Activated CD8-positive, alpha-beta memory T cell treated with anti-CD3 and anti-CD28 coated beads, Interleukin-2, amount 50 U/mL, for 24 hours (primary cell): ENCODE measurements at regions not wholly inside any gene's neighbourhood (a gene's known extent, or its start where the extent isn't known, plus 50 kb on each side); places are given as distances from the start of the nearest gene placed in this dataset.
"Not testable (repeated sequence)": the region's sequence is repeated elsewhere in the genome, so short reads cannot be mapped to it uniquely, and the experiment has no call there.

ENCODE experiments used
- DNase-seq: peaks from one replicate; pipeline ENCODE4 v3.0.0-alpha.2; 2020; ENCODE audit errors: extremely low read depth

DNA sequence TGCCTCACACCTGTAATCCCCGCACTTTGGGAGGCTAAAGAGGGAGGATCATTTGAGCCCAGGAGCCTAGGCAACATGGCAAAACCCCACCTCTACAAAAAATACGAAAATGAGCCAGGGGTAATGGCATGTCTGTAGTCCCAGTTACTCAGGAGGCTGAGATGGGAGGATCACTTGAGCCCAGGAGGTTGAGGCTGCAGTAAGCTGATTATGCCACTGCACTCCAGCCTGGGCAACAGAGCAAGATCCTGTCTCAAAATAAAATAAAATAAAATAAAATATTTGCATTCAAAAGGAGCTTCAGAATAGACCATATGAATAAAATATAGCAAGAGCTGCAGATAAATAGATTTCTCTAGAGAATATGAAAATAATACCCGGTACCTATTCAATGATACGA, 71.5 kb upstream of the ATF7IP2 start:
- DNase-seq = no peak

DNA sequence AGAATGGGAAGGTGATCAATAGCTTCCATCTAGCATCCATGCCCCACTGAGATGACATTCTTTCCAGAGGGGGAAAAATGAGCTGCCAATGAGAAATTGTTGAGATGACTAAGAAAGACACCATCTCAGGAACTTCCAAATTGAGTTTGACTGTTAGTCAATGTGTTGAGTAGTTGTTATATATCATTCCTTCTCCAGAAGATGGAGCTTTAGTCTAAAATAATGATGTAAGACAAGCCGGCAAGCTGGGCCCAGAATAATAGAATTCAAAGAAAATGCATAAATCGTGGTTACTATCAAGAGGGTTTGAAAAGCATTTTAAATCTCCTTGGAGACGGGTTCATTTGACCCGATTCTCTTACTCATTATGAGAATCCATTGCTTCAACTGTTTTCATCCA, 71.0 kb upstream of the ATF7IP2 start:
- no peak for DNase-seq

DNA sequence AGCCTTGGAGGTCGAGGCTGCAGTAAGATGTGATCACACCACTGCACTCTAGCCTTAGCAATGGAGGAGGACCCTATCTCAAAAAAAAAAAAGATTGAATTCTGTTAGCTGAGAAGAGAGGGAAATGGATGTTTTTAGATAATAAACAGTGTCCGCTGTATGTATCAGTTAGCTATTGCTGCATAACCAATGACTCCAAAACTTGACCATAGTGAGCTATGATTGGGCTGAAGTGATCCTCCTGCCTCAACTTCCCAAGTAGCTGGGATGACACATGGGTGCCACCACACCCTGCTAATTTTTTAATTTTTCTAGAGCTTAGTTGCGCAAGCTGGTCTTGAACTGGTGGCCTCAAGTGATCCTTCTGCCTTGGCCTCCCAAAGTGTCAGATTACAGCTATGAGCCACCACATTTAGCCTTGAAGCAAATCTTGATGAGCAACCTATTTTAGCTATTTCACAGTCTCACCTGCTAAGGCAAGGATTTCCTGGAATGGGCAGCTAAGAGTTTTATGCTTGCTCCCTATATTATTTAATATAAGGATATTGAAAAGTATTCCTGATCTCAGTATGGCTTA, 68.3 kb upstream of the ATF7IP2 start:
- no peak for DNase-seq

DNA sequence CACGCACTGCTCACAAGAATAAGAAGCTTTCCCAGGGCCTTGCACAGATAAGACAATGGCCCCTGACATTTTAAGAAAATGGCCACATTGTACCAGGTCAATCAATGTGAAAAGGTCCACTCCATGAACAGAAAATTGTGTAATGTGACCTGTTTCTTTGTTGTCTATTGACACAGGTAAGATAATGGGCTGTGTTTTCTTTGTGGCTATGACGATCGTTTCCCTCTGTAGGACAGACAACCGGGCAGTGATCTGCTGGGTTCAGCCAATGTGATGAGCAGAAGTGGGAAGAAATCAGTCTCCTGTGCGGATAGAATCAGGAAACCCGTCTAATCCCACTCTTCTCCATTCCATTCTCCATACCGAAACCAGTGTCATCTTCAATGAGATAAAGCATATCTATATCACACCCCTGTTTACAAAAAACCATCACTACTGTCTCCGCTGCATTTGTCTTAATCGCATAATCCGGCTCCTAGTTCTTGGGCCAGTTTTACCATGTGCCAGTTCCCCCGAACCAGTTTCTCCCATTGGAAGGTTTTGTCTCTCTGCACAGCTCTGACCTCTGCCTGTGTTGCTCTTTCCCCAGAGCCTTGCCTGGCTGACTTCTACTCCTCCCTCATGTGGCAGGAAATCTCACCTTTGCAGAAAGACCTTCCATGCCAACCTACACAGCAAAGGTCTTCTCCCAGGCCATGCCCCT, 66.9 kb upstream of the ATF7IP2 start:
- no peak for DNase-seq

DNA sequence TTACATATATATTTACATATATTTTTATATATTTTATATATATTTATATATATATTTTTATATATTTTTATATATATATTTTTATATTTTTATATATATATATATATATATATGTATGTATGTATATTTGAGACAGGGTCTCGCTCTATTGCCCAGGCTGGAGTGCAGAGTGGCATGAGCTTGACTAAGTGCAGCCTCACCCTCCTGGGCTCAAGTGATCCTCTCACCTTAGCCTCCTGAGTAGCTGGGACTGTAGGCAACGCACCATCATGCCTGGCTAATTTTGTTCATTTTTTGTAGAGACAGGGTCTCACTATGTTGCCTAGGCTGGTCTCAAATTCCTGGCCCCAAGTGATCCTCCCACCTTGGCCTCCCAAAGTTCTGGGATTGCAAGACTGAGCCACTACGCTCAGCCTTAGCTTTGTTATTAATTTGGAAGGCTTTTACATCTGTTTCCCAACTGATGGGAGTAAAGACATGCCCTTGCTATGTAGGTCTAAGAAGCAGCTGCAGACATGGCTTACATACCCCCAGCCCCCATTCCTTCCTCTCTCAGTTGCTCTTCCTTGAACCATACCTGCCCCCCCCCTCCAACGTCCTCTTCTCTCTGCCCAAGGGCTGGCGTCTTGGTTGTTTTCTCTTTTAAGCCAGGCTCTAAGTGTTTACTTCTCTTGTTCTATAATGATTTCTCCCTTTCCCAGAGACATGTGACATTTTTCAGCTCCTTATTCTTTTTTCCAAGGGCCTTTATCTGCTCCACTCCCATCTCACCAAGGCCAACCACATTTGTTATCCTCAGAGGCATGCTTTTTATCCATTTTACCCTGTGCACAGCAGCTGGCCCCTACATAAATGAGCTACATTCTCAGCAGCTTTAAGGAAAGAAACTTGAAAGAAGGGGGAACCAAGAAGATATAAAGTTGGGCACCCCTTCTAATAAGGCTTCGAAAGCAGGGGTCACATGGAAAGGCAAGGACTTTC, 64.2 kb upstream of the ATF7IP2 start:
- DNase-seq = no peak

DNA sequence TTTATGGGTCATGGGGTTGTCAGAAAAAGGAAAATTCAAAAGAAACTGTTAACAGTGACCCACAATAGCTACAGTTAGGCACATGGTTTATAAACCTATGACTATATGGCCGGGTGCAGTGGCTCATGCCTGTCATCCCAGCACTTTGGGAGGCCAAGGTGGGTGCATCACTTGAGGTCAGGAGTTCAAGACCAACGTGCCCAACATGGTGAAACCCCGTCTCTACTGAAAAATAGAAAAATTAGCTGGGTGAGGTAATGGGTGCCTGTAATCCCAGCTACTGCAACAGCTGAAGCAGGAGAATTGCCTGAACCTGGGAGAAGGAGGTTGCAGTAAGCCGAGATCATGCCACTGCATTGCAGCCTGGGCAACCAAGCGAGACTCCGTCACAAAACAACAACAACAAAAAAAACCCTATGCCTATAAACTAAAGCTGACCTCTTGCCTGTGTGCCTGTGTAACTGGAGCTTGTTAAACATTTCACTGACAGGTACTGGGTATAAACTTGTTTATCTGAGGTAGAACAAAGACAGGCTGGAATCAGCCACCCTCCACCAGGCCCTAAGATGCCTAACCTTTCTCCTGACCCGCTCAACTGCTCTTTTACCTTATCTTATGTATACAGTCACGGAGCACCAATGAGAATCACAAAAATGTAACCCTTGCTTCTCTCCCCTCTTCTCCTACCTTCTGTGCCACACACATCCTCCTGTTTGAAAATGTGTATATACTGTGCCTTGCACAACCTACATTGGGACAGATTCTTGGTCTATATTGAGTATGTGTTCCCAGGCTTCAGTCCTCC, 62.9 kb upstream of the ATF7IP2 start:
- no peak for DNase-seq

DNA sequence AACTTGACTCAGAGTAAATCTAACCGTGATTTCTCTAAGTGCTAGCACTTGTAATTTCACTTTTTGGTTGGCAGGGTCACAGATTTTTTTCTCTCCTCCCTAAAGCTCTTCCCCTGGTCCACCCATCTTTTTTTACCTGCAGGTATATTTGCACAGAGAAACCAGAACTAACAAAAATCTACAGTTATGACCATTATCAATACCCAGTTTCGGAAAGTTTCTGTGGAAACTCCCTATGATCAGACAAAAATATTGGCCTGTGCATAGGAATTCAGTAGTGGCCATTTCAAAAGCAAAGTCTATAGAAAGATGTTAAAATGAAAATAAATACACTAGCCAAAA, 62.4 kb upstream of the ATF7IP2 start:
- DNase-seq = no peak

DNA sequence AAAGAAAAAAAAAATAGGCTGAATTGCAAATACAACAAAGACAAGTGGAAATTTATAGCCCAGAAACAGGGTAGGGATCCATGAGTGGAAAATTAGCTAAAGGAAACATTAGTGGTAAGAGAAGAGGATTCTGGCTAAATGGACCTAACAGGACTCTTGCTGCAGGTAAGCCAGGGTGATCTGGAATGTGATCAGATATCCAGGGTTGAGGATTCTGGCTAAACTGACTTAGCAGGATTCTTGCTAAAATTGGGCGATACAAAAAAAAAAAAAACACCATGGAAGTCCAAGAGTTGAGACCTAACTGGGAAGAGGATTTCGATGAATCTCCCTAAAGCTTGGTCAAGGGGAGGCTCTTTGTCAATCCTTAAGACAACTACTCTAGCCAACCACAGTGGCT, 61.7 kb upstream of the ATF7IP2 start:
- DNase-seq = no peak

DNA sequence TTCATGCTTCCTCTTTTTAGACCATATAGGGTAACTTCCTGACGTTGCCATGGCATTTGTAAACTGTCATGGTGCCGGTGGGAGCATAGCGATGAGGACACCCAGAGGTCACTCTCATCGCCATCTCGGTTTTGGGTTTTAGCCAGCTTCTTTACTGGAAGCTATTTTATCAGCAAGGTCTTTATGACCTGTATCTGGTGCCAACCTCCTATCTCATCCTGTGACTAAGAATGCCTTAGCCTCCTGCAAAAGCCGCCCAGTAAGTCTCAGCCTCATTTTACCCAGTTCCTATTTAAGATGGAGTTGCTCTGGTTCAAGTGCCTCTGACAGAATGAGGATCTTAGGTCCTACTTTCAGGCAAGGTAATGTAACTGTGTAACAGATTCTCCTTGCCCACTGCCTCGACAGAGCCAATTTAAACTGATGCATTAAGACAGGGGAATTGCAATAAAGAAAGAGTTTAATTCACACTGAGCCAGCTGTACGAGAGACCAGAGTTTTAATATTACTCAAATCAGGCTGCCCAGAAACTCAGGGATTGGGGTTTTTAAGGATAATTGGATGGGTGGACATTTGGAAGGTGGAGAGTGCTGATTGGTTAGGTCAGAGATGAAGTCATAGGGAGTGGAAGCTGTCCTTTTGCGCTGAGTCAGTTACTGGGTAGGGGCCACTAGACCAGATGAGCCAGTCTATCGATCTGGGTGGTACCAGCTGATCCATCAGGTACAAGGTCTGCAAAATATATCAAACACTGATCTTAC, 59.9 kb upstream of the ATF7IP2 start:
- no peak for DNase-seq

DNA sequence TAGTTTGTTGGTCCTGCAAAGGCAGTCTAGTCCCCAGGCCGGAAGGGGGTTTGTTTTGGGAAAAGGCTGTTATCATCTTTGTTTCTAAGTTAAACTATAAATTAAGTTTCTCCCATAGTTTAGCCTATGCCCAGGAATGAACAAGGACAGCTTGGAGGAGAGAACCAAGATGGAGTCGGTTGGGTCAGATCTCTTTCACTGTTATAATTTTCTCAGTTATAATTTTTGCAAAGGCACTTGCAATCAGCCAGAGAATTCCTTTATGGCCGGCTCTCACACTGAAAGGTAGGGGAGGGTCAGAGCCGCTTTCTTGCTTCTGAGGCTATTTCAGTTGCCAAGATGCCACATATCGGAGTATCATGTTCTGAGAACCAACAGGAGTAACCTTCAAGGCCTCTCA, 59.2 kb upstream of the ATF7IP2 start:
- no peak for DNase-seq

DNA sequence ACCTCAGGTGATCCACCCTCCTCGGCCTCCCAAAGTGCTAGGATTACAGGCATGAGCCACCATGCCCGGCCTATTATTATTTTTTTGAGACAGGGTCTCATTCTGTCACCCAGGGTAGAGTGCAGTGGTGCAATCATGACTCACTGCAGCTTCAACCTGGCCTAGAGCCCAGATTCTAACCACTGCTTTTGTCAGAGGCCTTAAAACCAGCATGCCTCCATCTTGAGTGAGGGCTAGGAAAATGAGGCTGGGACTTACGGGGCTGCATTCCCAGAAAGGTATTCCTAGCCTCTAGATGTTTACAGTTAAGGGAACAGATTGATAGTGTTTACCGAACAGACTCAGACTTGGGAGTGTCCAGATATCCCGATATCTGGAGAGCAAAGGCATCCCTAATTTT, 57.6 kb upstream of the ATF7IP2 start:
- DNase-seq = not testable (repeated sequence)

DNA sequence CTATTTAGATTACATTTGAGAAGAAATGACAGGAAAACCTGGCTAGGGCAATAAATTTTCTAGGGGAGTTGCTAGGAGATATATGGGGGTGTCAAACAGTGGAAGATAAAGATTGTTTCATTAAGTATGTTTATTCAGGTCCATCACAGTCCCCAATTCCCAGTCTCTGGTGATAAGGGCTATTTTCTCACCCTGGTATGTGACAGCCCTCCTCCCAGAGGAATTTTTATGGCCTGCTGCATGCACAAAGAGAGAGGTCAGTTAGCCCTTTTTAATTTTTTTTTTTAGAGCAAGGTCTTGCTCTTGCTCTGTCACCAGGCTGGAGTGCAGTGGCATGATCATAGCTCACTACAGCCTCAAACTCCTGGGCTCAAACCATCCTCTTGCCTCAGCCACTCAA, 53.6 kb upstream of the ATF7IP2 start:
- DNase-seq = no peak

DNA sequence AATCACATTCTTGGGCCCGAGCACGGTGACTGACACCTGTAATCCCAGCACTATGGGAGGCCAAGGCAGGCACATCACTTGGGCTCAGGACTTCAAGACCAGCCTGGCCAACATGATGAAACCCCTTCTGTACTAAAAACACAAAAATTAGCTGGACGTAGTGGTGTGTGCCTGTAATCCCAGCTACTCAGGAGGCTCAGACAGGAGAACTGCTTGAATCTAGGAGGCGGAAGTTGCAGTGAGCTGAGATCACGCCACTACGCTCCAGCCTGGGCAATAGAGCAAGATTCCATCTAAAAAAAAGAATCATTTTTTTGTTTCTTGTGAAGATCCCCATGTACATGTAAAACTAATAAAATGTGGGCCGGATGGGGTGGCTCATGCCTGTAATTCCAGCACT, 53.1 kb upstream of the ATF7IP2 start:
- no peak for DNase-seq

DNA sequence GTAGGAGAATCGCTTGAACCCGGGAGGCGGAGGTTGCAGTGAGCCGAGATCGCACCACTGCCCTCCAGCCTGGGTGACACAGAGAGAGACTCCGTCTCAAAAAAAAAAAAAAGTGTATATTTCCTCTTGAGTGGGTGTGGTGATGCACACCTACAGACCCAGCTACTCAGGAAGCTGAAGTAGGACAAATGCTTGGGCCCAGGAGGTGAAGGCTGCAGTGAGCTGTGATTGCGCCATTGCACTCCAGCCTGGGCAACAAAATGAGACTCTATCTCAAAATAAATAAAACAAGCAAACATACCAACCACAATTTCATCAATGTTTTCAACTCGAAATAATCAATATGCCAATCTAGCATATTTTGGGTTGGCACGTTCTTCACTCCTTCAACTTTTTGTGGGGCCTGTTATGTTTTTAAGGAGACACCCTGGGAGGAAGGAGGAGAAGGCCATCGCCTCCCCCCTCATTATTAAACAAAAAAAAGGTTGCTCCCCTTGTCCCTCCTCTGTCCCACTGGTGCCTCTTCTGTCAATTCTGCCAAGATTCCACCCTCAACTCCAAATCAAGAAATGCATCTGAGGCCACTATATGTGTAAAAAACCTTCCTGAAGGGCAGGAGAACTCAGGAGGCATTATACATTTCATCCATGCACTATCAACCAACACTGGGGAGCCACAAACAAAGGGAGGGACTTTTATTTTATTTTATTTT, 52.4 kb upstream of the ATF7IP2 start:
- no peak for DNase-seq

DNA sequence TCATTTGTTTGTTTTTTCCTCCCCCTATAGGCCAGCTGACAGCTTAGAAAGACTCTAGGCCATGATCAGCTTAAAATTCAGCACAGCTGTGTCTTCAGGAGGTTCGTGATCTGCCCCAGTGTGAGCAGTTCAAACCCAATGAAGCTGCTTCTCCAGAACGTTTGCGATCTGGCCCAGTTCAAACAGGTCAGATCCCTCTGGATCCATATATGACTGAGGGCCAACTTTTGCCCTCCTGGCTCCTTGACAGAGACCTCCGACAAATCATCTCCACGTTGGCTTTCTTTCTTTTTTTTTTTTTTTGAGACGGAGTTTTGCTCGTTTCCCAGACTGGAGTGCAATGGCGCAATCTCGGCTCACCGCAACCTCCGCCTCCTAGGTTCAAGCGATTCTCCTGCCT, 50.2 kb upstream of the ATF7IP2 start:
- DNase-seq = no peak
